Esophagus muscularis mucosa (tissue), 4 donors: ENCODE measurements at regions not wholly inside any gene's neighbourhood (a gene's known extent, or its start where the extent isn't known, plus 50 kb on each side); places are given as distances from the start of the nearest gene placed in this dataset.

Experiments used
- CTCF ChIP-seq, 3 experiments: fragments of 200-600 bp in 2 of 3; fragments of 450-650 bp in 1 of 3; sonication (generic) in 2 of 3; IDR thresholded peaks; one replicate each; pipeline ENCODE4 v1.5.1; 2017 to 2019; ENCODE audit warnings: antibody characterized with exemption in 3 of 3, mild to moderate bottlenecking in 2 of 3, moderate library complexity in 1 of 3
- EP300 ChIP-seq: sonication (generic); formaldehyde crosslinking; IDR thresholded peaks from one replicate; pipeline ENCODE4 v1.6.1; 2017; ENCODE audit warnings: antibody characterized with exemption
- POLR2A ChIP-seq: fragments of 450-650 bp; IDR thresholded peaks from one replicate; pipeline ENCODE4 v1.6.1; 2017; ENCODE audit warnings: antibody characterized with exemption, moderate library complexity, mild to moderate bottlenecking, low read depth
- POLR2AphosphoS5 ChIP-seq, 2 donors: sonication (generic); formaldehyde crosslinking; IDR thresholded peaks; one replicate each; pipeline ENCODE4 v1.6.1; 2017; ENCODE audit warnings: antibody characterized with exemption in 2 of 2

GRCh38 chr4:162401021-162401420, 237.2 kb upstream of the FSTL5 start:
- TF ChIP-seq CTCF (IDR thresholded peaks at IDR 0.05) (no peak), POLR2A (no peak), POLR2AphosphoS5 (IDR thresholded peaks at IDR 0.05) (no peak), EP300 (no peak)
